Activated T-helper 2 cell treated with anti-CD3 and anti-CD28 coated beads, Interferon-gamma antibody, Interleukin-2, Interleukin-4, amounts not matched to agents 10 μg/mL and 5 μg/mL and 100 μg/mL, durations not matched to agents 14 hours and 24 hours and 36 hours (primary cell): ENCODE measurements at regions not wholly inside any gene's neighbourhood (a gene's known extent, or its start where the extent isn't known, plus 50 kb on each side); places are given as distances from the start of the nearest gene placed in this dataset.
"Not testable (repeated sequence)": the region's sequence is repeated elsewhere in the genome, so short reads cannot be mapped to it uniquely, and the experiment has no call there.

Experiments
- DNase-seq: peaks from one replicate; pipeline ENCODE4 v3.0.0; 2021; ENCODE audit warnings: low spot score
- H3K27ac Mint-ChIP-seq: one replicate; pipeline ENCODE4 v1.8.0; 2021; ENCODE audit warnings: mixed read lengths
- H3K27me3 Mint-ChIP-seq: one replicate; pipeline ENCODE4 v1.8.0; 2021; ENCODE audit warnings: low read depth, mixed read lengths
- H3K36me3 Mint-ChIP-seq: one replicate; pipeline ENCODE4 v1.8.0; 2021; ENCODE audit warnings: low read depth, mixed read lengths
- H3K4me1 Mint-ChIP-seq: one replicate; pipeline ENCODE4 v1.8.0; 2021; ENCODE audit warnings: low read depth, mixed read lengths
- H3K4me3 Mint-ChIP-seq: one replicate; pipeline ENCODE4 v1.8.0; 2021; ENCODE audit warnings: low read depth, mild to moderate bottlenecking, moderate library complexity, mixed read lengths
- H3K9me3 Mint-ChIP-seq: one replicate; pipeline ENCODE4 v1.8.0; 2021; ENCODE audit warnings: mixed read lengths
- intact Hi-C: fragments of 100-400 bp; cut with micrococcal nuclease; formaldehyde crosslinking; loops from one replicate; pipeline ENCODE4 v1.15.1; 2023

DNA sequence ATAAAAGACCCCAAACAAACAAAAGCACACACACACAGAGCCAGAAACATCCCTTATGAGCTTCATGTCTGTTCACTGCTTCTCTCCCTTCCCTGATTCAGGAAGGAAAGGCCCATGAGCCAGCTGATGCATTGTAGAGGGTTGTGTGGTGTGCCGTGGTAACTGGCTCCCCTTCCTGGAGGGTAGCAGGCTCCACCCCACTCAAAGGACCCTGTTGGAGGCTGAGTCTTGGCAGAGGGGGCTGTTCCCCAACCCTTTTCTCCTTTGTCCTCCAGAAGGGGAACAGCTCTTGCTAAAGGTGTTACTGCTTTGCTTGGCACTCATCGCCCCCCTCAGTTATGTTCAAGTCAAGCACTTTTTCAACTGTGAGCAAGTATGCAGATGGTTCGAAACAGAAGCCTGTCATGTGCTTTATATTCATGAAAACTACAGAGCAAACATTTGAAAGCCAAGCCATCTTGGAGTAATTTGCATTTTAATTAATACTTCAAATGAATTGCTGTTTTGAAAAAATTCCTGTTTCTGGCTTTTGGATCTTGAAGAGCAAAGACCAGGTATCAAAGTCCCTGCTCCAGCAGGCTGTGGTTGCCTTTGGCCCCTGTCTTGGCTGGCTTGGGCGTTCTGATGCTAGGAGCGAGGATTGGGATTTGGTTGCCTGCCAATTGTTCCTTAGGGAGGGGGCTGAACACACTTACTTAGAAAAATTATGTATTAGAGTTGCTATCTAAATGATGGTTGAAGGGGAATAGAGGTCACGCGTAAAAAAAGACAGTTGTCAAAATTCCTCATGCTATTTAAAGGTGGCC is 267.8 kb downstream of the TSN start:
- Mint-ChIP-seq H3K36me3 (no peaks in the 10 kb centered on the region), H3K27me3 (peaks cover 3% of the 10 kb centered on the region), H3K27ac (no peak overlapping the region), H3K9me3 (no peaks in the 10 kb centered on the region), H3K4me1 (no peaks in the 10 kb centered on the region), H3K4me3 (no peak overlapping the region)
- intact Hi-C loops: no loop called here
- no peak for DNase-seq

DNA sequence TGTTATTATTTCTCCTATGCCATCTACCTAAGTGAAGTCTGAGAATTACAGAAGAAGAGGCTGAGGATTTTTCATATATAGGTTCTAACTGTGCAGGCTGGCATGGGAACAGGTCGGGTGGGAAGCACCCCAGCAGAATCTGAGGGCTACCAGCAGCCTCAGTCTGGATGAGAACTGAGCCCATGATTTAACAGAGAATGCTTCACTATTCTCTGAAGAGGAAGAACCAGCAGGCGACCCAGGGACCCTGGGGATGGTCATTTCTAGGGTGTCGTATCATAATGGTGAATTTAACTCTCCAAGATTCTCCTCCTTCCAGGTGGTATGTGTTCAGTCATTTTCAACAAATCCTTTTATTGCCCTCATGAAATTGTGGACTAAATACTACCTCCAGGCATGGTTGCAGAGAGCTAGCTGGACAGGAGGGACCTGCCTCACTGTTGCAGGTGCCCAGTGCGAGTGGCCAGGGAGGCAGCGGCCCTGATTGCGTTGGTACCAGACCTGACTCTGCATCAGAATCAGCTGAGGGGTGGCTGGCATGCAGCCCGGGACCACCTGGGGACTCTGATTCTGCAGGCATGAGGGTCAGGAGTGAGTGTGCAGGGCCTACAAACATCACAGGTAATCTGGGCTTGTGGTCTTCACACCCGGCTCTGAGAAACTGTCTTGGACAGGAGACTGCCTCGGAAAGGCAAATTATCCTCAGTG is 272.2 kb downstream of the TSN start:
- intact Hi-C loops: no loop called here
- Mint-ChIP-seq H3K9me3 (no peaks in the 10 kb centered on the region), H3K27ac (no peak overlapping the region), H3K4me1 (peaks cover 5% of the 10 kb centered on the region), H3K4me3 (no peak overlapping the region), H3K27me3 (no peaks in the 10 kb centered on the region), H3K36me3 (no peaks in the 10 kb centered on the region)
- no peak for DNase-seq

DNA sequence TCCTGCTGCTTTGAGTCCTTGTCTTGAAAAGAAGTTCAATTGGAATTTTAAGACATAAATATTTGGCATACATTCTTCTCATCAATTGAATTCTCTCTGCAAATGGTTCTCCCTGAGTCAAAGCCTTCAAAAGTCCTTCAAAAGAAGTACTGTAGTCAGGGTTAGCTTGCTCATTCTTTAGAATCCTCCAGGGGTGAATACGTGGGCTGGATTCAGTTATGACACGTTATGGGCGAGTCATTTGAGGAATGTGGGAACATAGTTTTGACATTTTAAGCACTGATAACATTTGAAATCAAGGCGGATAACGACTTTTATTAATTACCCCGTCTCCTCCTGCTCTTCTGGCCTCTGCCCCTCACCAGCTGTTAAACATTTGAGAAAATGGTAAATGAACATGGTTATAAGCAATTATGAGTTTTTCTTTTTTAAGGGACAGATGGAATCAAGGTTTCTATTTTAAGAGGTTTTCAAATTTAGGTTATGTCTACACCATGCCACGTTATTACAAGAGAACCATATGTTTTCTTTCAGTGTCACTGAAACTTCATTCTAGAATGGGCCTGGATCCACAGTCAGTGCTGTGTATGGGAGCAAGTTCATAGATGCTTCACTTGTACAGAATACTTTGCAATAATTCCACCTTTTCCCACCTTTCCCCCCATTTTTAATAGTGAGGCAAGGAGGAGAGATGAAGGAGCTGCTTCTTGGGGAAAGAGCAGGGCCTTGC is 273.1 kb downstream of the TSN start:
- H3K4me3 Mint-ChIP-seq: no peak overlapping the region
- no peaks in the 10 kb centered on the region for H3K36me3 Mint-ChIP-seq
- H3K4me1 Mint-ChIP-seq: peaks cover 5% of the 10 kb centered on the region
- intact Hi-C loops: no loop called here
- H3K27me3 Mint-ChIP-seq: no peaks in the 10 kb centered on the region
- no peak for DNase-seq
- no peak overlapping the region for H3K27ac Mint-ChIP-seq
- H3K9me3 Mint-ChIP-seq: no peaks in the 10 kb centered on the region

DNA sequence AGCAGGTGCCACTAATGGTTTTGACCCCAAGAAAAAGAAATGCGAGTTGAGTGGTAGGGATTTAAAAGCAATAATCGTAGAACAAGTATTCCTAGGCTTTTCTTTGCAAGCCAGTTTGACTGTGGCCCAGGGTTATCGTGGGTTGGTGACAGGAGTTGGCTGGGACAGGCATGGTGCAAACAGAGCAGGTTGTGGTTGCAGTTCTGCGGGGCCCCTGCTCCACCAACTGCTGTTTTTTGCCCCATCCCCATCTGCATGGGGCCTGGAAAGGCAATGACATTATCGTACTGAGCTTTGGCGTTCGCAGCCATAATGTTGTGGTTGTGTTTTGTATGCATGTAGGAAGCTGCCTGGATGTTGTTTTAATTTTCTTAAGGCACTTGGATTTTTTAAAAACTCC is 274.0 kb downstream of the TSN start:
- Mint-ChIP-seq H3K9me3 (no peaks in the 10 kb centered on the region), H3K4me1 (peaks cover 5% of the 10 kb centered on the region), H3K27me3 (no peaks in the 10 kb centered on the region), H3K4me3 (no peak overlapping the region), H3K36me3 (no peaks in the 10 kb centered on the region), H3K27ac (no peak overlapping the region)
- intact Hi-C loops: no loop called here
- DNase-seq: no peak

DNA sequence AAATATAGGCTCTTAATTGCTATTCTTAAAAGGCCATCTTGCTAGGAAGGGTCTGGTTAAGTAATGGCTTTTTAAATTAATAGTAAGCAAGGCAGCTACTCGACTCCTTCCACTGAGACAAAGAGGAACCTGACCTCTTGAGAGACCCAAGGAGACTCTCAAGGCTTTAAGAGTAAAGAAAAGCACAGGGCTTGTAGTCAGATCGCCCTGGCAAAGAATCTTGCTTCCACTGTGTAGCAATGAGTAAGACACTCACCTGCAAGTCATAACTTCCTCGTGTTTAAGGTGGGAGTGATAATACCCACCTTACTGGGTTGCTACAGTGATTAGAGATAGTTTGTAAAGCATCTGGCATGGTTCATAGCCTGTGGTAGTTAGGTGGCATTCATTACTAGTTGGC is 274.5 kb downstream of the TSN start:
- Mint-ChIP-seq H3K9me3 (no peaks in the 10 kb centered on the region), H3K4me1 (peaks cover 5% of the 10 kb centered on the region), H3K27me3 (no peaks in the 10 kb centered on the region), H3K27ac (no peak overlapping the region), H3K4me3 (no peak overlapping the region), H3K36me3 (no peaks in the 10 kb centered on the region)
- DNase-seq: no peak
- intact Hi-C loops: no loop called here

DNA sequence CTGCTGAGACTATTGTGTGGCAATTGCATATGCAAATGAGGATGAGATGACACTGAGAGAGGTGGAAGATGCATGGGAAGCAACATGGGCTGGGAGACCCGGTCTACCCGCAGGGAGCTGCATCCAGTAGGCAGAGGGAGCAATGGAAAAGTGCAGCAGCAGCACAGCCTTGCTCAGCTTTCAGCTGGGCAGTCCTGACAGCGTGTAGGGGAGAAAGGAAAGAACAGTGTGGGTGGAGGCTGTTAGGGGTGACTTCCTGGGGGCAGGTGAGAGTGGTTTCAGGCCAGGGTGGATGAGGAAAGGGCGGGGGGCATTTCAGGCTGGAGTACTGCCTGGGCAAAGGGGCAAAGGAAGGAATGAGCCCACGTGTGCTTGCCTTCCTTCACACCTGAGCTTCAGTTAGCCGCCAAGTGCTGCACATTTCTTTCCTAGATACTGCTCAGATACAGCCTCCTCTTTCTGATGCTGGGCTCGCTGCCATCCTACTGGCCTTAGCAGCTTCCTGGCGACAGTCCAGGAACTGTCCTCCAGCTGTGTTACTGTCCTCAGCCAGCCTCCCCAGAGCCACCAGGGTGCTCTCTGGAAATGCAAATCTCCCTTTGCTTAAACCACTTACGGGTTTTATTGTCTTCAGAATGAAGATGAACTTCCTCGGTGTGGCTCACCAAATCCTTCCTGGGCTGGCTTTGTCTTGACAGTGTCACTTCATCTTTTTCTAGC is 276.3 kb downstream of the TSN start:
- no peaks in the 10 kb centered on the region for H3K9me3 Mint-ChIP-seq
- H3K4me3 Mint-ChIP-seq: no peak overlapping the region
- H3K27ac Mint-ChIP-seq: no peak overlapping the region
- no peaks in the 10 kb centered on the region for H3K27me3 Mint-ChIP-seq
- H3K4me1 Mint-ChIP-seq: peaks cover 5% of the 10 kb centered on the region
- DNase-seq: no peak
- intact Hi-C loops: no loop called here
- H3K36me3 Mint-ChIP-seq: no peaks in the 10 kb centered on the region

DNA sequence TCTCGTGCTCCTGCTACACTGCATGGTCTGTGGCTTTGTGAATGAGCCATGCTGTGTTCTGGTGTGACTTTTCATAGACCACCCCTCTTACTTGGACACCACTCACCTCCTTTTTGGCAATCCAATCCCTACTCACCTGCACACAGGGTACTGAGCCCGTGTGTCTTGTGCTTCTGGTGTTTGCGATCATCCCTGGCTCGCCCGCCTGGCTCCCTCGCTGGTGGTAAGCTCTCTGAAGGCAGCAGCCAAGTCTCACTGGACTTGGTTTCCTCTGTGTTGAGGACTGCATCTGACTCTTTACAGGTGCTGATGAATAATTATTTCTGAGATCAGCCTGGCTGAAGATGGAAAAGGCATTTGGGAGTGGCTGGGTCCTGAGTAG is 276.8 kb downstream of the TSN start:
- no peak overlapping the region for H3K4me3 Mint-ChIP-seq
- intact Hi-C loops: no loop called here
- peaks cover 5% of the 10 kb centered on the region for H3K4me1 Mint-ChIP-seq
- no peak for DNase-seq
- H3K9me3 Mint-ChIP-seq: no peaks in the 10 kb centered on the region
- no peaks in the 10 kb centered on the region for H3K36me3 Mint-ChIP-seq
- H3K27me3 Mint-ChIP-seq: no peaks in the 10 kb centered on the region
- no peak overlapping the region for H3K27ac Mint-ChIP-seq

DNA sequence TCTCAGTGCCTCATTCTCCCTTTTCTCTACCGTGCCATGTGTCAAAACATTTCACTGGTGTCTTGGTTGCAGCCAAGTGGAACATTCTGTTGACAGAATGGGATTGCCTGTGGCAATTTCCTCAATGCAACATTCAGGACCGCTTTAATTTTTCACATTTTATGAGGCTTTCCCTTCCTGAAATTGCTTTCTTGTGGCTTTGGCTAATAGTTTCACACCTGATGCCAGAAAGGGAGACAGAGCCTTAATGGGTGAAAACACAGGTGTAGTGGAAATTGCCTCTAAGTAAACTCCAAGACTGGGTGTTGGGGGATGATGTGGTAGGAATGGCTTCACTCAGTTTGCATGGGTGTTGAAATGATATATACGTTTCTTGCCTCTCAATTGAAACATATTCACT is 278.3 kb downstream of the TSN start:
- DNase-seq: no peak
- Mint-ChIP-seq H3K4me3 (no peak overlapping the region), H3K27me3 (no peaks in the 10 kb centered on the region), H3K9me3 (no peaks in the 10 kb centered on the region), H3K27ac (no peak overlapping the region), H3K36me3 (no peaks in the 10 kb centered on the region), H3K4me1 (peaks cover 5% of the 10 kb centered on the region)
- intact Hi-C loops: no loop called here

DNA sequence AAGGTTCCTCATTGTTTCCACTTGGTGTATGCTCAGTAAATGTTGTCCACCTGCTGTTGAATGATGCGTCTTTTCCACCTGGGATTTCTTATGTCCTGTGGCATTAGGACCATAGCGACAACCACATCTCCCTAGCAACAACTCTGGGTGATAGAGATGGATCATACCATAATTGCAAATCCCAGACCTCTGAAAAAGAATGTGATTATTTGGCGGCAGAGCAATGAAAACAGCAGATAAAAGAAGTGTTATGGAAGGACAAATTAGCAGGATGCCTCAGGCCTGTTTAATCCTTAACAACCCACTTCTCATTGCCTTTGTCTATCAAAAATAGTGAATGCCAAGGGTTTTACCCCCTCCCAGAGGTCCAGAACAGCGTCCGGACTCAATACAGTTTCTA is 278.9 kb downstream of the TSN start:
- intact Hi-C loops: no loop called here

DNA sequence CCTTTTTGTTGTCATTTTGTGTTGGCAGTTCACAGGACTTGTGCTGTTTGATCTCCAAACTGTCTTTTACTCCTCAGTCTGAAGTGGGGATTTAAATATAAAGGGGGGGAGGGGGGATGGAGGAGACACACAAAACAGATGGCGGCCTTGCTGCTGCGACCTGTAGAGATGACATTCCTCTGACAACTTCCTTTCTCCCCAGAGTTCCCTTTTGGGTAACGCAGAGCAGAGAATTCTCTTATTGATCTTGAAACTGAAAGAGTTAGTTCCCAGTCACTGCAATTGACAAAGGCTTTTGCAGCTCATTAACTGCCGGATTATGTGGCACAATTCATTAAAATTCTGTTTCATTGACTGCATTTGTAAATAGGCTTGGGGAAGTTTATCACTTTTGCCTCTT is 279.3 kb downstream of the TSN start:
- H3K36me3 Mint-ChIP-seq: no peaks in the 10 kb centered on the region
- H3K4me3 Mint-ChIP-seq: no peak overlapping the region
- H3K27ac Mint-ChIP-seq: no peak overlapping the region
- intact Hi-C loops: no loop called here
- peaks cover 5% of the 10 kb centered on the region for H3K4me1 Mint-ChIP-seq
- H3K27me3 Mint-ChIP-seq: no peaks in the 10 kb centered on the region
- H3K9me3 Mint-ChIP-seq: no peaks in the 10 kb centered on the region
- no peak for DNase-seq

More for the DNA sequence above, 278.9 kb downstream of the TSN start:
- Mint-ChIP-seq H3K4me1 (peaks cover 5% of the 10 kb centered on the region), H3K4me3 (no peak overlapping the region), H3K36me3 (no peaks in the 10 kb centered on the region), H3K27me3 (no peaks in the 10 kb centered on the region), H3K9me3 (no peaks in the 10 kb centered on the region), H3K27ac (no peak overlapping the region)
- no peak for DNase-seq

DNA sequence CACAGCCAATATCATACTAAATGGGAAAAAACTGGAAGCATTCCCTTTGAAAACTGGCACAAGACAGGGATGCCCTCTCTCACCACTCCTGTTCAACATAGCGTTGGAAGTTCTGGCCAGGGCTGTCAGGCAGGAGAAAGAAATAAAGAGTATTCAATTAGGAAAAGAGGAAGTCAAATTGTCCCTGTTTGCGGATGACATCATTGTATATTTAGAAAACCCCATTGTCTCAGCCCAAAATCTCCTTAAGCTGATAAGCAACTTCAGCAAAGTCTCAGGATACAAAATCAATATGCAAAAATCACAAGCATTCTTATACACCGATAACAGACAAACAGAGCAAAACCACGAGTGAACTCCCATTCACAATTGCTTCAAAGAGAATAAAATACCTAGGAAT is 283.4 kb downstream of the TSN start:
- H3K36me3 Mint-ChIP-seq, H3K4me1 Mint-ChIP-seq, DNase-seq, H3K4me3 Mint-ChIP-seq, H3K27me3 Mint-ChIP-seq, H3K9me3 Mint-ChIP-seq, intact Hi-C loops, H3K27ac Mint-ChIP-seq: not testable (repeated sequence)

DNA sequence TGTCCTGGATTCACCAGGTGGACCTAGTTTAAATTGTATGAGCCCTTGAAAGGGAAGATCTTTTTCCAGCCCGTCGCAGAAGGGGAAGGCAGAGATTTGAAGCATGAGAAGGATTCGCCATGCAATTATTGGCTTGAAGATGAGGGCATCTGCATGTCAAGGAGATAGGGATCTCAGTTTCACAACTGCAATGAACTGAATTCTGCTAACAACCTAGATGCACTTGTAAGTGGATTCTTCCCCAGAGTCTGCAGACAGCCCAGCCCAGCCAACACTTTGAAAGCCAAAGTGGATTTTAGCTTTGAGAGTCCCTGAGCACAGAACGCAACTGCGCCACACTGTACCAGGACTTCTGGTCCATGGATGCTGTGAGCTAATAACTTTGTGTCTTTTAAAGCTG is 286.0 kb downstream of the TSN start:
- intact Hi-C loops: no loop called here
- no peak for DNase-seq
- Mint-ChIP-seq H3K4me1 (no peaks in the 10 kb centered on the region), H3K4me3 (no peak overlapping the region), H3K36me3 (no peaks in the 10 kb centered on the region), H3K27me3 (no peaks in the 10 kb centered on the region), H3K27ac (no peak overlapping the region), H3K9me3 (no peaks in the 10 kb centered on the region)
